Right atrium auricular region (tissue), 2 donors: ENCODE measurements at regions not wholly inside any gene's neighbourhood (a gene's known extent, or its start where the extent isn't known, plus 50 kb on each side); places are given as distances from the start of the nearest gene placed in this dataset.

ENCODE experiments used
- DNase-seq: peaks from one replicate; pipeline ENCODE4 v3.0.0-alpha.2; 2019; ENCODE audit warnings: low spot score
- H3K27ac ChIP-seq, 2 donors: fragments of 200-600 bp; sonication (generic); 1 replicate in 1 of 2; 2 replicates in 1 of 2; pipeline ENCODE4 v1.5.1; 2016 to 2019
- H3K27me3 ChIP-seq, 2 donors: fragments of 200-600 bp; sonication (generic); one replicate each; pipeline versions ENCODE4 v1.5.1 to v1.6.0; 2017 to 2019
- H3K36me3 ChIP-seq: fragments of 200-600 bp; sonication (generic); one replicate; pipeline ENCODE4 v1.5.1; 2016
- H3K4me1 ChIP-seq, 2 donors: fragments of 200-600 bp; sonication (generic); one replicate each; pipeline versions ENCODE4 v1.5.1 to v1.6.0; 2017 to 2019
- H3K4me3 ChIP-seq, 2 donors: fragments of 200-600 bp; sonication (generic); 1 replicate in 1 of 2; 2 replicates in 1 of 2; pipeline ENCODE4 v1.5.1; 2017 to 2019; ENCODE audit warnings: mild to moderate bottlenecking in 1 of 2, moderate library complexity in 1 of 2
- H3K9me3 ChIP-seq, 2 donors: fragments of 200-600 bp; sonication (generic); one replicate each; pipeline ENCODE4 v1.5.1; 2019
- CTCF ChIP-seq, 2 donors: fragments of 200-600 bp; sonication (generic); IDR thresholded peaks; one replicate each; pipeline ENCODE4 v1.5.1; 2019; ENCODE audit warnings: antibody characterized with exemption in 2 of 2

GRCh38 chr4:29051381-29051965 lies 1668.7 kb upstream of the PCDH7 start:
- no peaks in the 10 kb centered on the region for H3K36me3 ChIP-seq
- no peaks in the 10 kb centered on the region for H3K4me1 ChIP-seq
- H3K9me3 ChIP-seq = no peaks in the 10 kb centered on the region
- H3K27ac ChIP-seq = no peak overlapping the region
- no peak for DNase-seq
- TF ChIP-seq CTCF (IDR thresholded peaks at IDR 0.05) = no peak
- H3K27me3 ChIP-seq = no peaks in the 10 kb centered on the region
- H3K4me3 ChIP-seq = no peak overlapping the region

- DNase-seq = no peak
Measured at GRCh38 chr4:29052266-29052665, 1667.9 kb upstream of the PCDH7 start.

GRCh38 chr4:29058531-29058930 lies 1661.6 kb upstream of the PCDH7 start:
- TF ChIP-seq CTCF (IDR thresholded peaks at IDR 0.05) = no peak
- no peaks in the 10 kb centered on the region for H3K9me3 ChIP-seq
- H3K27me3 ChIP-seq = no peaks in the 10 kb centered on the region
- H3K4me3 ChIP-seq = no peak overlapping the region
- no peaks in the 10 kb centered on the region for H3K4me1 ChIP-seq
- no peaks in the 10 kb centered on the region for H3K36me3 ChIP-seq
- no peak overlapping the region for H3K27ac ChIP-seq
- no peak for DNase-seq

More at GRCh38 chr4:29052266-29052665, 1667.9 kb upstream of the PCDH7 start:
- H3K27ac ChIP-seq = no peak overlapping the region
- no peaks in the 10 kb centered on the region for H3K4me1 ChIP-seq
- TF ChIP-seq CTCF (IDR thresholded peaks at IDR 0.05) = no peak
- H3K9me3 ChIP-seq = no peaks in the 10 kb centered on the region
- H3K4me3 ChIP-seq = no peak overlapping the region
- no peaks in the 10 kb centered on the region for H3K36me3 ChIP-seq
- no peaks in the 10 kb centered on the region for H3K27me3 ChIP-seq

GRCh38 chr4:29066861-29067260 lies 1653.3 kb upstream of the PCDH7 start:
- Histone ChIP-seq H3K36me3 (no peaks in the 10 kb centered on the region), H3K27ac (no peak overlapping the region)

GRCh38 chr4:29073571-29073970 lies 1646.6 kb upstream of the PCDH7 start:
- Histone ChIP-seq H3K4me1 (no peaks in the 10 kb centered on the region), H3K36me3 (no peaks in the 10 kb centered on the region), H3K27me3 (no peaks in the 10 kb centered on the region), H3K9me3 (peaks cover 0 to 26% of the 10 kb centered on the region in 2 donors), H3K27ac (no peak overlapping the region), H3K4me3 (no peak overlapping the region)
- no peak for TF ChIP-seq CTCF (IDR thresholded peaks at IDR 0.05)
- DNase-seq = no peak

More at GRCh38 chr4:29066861-29067260, 1653.3 kb upstream of the PCDH7 start:
- DNase-seq = no peak
- H3K4me3 ChIP-seq = no peak overlapping the region
- H3K4me1 ChIP-seq = no peaks in the 10 kb centered on the region
- peaks cover 0 to 17% of the 10 kb centered on the region in 2 donors for H3K9me3 ChIP-seq
- TF ChIP-seq CTCF (IDR thresholded peaks at IDR 0.05) = no peak
- no peaks in the 10 kb centered on the region for H3K27me3 ChIP-seq

GRCh38 chr4:29075366-29075765 lies 1644.8 kb upstream of the PCDH7 start:
- no peak for TF ChIP-seq CTCF (IDR thresholded peaks at IDR 0.05)
- Histone ChIP-seq H3K9me3 (peaks cover 0 to 23% of the 10 kb centered on the region in 2 donors), H3K27ac (no peak overlapping the region), H3K4me3 (no peak overlapping the region), H3K4me1 (no peaks in the 10 kb centered on the region), H3K36me3 (no peaks in the 10 kb centered on the region), H3K27me3 (no peaks in the 10 kb centered on the region)
- no peak for DNase-seq
